K562 (cell line): ENCODE measurements at regions not wholly inside any gene's neighbourhood (a gene's known extent, or its start where the extent isn't known, plus 50 kb on each side); places are given as distances from the start of the nearest gene placed in this dataset.

Source experiments
- HEY1 ChIP-seq: fragments of 250-450 bp; sonication (Bioruptor Pico); IDR thresholded peaks from 2 replicates; pipeline ENCODE4 v1.5.0; 2020; ENCODE audit warnings: mild to moderate bottlenecking, moderate library complexity, borderline replicate concordance
- TF ChIP-seq, protein P1 (sequence below), 3 experiments: IDR thresholded peaks in 2 of 3; conservative IDR thresholded peaks in 1 of 3; 2 replicates each; pipeline ENCODE4 v1.5.1; 2011 to 2012; ENCODE audit warnings: low read length in 3 of 3, mild to moderate bottlenecking in 3 of 3, control low read depth in 2 of 3, improper control_type of control experiment in 1 of 3, inconsistent platforms in 1 of 3, low read depth in 1 of 3, mixed read lengths in 1 of 3, moderate library complexity in 1 of 3; ENCODE audit not compliant: insufficient read depth in 2 of 3
- TF ChIP-seq, protein P2 (sequence below), 2 experiments: fragments of 450-650 bp; formaldehyde crosslinking in 1 of 2; IDR thresholded peaks; 2 replicates each; pipeline versions ENCODE4 v1.4.0 to v1.6.1; 2014 to 2020; ENCODE audit warnings: mild to moderate bottlenecking in 2 of 2, borderline replicate concordance in 1 of 2, low read depth in 1 of 2

DNA sequence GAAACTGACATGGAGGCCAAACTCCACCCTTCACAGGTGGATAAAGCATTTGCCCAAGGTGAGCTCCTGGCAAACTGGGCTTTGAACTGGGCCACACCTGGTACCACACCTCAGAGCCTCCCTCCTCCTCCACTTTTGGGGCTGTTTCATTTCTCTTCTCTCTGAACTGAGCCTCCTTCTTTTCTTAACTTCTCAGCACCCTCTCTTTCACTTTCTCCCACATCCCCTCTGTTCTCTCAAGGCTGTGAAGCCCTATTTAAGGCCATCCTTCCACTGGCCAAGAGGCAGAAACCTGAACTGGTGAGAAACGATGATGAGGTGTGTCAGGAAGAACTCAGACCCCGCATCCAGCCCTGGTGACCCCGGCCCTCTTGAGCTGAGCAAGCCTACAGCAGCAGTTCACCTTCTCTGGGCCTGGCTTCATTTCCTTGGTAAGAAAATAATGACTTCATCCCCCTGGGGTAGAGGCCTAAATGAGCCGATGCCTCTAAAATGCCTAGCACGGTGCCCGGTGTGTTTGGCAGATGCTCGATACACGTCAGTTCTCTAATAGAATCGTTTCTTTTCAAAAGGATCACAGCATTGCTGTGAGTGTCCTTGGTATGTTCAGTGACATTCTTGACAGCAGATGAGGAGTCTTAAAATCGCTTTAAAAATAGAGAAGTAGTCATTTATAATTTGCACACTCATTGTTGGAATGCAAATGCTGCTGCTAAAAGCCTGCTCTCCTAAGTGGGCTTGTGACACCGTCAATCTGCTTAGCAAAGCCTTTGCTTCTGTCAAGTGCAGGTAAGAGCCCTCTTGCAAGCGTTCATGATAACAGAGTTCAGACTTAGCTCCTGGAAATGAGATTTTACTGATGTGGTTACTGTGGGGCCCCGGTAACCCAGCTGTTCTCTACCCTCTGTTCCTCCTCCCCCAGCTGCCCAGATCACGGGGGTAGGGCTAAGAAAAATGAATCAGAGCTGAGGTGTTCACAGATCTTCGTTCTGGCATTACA, 97.7 kb upstream of the ATP2B2 start:
- no peak for TF ChIP-seq HEY1
- TF ChIP-seq, protein P1, sequence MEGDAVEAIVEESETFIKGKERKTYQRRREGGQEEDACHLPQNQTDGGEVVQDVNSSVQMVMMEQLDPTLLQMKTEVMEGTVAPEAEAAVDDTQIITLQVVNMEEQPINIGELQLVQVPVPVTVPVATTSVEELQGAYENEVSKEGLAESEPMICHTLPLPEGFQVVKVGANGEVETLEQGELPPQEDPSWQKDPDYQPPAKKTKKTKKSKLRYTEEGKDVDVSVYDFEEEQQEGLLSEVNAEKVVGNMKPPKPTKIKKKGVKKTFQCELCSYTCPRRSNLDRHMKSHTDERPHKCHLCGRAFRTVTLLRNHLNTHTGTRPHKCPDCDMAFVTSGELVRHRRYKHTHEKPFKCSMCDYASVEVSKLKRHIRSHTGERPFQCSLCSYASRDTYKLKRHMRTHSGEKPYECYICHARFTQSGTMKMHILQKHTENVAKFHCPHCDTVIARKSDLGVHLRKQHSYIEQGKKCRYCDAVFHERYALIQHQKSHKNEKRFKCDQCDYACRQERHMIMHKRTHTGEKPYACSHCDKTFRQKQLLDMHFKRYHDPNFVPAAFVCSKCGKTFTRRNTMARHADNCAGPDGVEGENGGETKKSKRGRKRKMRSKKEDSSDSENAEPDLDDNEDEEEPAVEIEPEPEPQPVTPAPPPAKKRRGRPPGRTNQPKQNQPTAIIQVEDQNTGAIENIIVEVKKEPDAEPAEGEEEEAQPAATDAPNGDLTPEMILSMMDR (IDR thresholded peaks at IDR 0.05 in 2 of 3, conservative IDR thresholded peaks at IDR 0.05 in 1 of 3; ENCODE audit: insufficient read depth in 2 of 3, low read depth in 1 of 3, low read length in 3 of 3): no peak
- TF ChIP-seq, protein P2, sequence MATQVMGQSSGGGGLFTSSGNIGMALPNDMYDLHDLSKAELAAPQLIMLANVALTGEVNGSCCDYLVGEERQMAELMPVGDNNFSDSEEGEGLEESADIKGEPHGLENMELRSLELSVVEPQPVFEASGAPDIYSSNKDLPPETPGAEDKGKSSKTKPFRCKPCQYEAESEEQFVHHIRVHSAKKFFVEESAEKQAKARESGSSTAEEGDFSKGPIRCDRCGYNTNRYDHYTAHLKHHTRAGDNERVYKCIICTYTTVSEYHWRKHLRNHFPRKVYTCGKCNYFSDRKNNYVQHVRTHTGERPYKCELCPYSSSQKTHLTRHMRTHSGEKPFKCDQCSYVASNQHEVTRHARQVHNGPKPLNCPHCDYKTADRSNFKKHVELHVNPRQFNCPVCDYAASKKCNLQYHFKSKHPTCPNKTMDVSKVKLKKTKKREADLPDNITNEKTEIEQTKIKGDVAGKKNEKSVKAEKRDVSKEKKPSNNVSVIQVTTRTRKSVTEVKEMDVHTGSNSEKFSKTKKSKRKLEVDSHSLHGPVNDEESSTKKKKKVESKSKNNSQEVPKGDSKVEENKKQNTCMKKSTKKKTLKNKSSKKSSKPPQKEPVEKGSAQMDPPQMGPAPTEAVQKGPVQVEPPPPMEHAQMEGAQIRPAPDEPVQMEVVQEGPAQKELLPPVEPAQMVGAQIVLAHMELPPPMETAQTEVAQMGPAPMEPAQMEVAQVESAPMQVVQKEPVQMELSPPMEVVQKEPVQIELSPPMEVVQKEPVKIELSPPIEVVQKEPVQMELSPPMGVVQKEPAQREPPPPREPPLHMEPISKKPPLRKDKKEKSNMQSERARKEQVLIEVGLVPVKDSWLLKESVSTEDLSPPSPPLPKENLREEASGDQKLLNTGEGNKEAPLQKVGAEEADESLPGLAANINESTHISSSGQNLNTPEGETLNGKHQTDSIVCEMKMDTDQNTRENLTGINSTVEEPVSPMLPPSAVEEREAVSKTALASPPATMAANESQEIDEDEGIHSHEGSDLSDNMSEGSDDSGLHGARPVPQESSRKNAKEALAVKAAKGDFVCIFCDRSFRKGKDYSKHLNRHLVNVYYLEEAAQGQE (IDR thresholded peaks at IDR 0.05; ENCODE audit: borderline replicate concordance): no peak
- TF ChIP-seq, protein P2 (CRISPR knock-in tag; IDR thresholded peaks at IDR 0.05; ENCODE audit: low read depth): no peak
